HL-60 (cell line): ENCODE measurements at regions not wholly inside any gene's neighbourhood (a gene's known extent, or its start where the extent isn't known, plus 50 kb on each side); places are given as distances from the start of the nearest gene placed in this dataset.
"Not testable (repeated sequence)": the region's sequence is repeated elsewhere in the genome, so short reads cannot be mapped to it uniquely, and the experiment has no call there.

Experiments used
- DNase-seq, 2 experiments: peaks; one replicate each; pipeline ENCODE4 v3.0.0-alpha.2; 2010 to 2020; ENCODE audit warnings: low read depth in 1 of 2, low spot score in 1 of 2
- H3K27ac ChIP-seq: fragments of 250-450 bp; sonication (Bioruptor Pico); replicated peaks from 2 replicates; pipeline ENCODE4 v1.5.1; 2020; ENCODE audit warnings: mild to moderate bottlenecking, moderate library complexity
- H3K27me3 ChIP-seq: fragments of 250-450 bp; sonication (Bioruptor Pico); 2 replicates; pipeline ENCODE4 v1.5.1; 2021; ENCODE audit warnings: mild to moderate bottlenecking, moderate library complexity; ENCODE audit not compliant: insufficient read depth, poor library complexity, severe bottlenecking
- H3K4me3 ChIP-seq: replicated peaks from 2 replicates; pipeline ENCODE4 v1.5.1; 2011; ENCODE audit warnings: mild to moderate bottlenecking, control low read depth, low read length; ENCODE audit not compliant: insufficient read depth
- GABPA ChIP-seq: IDR thresholded peaks from 2 replicates; pipeline ENCODE4 v1.6.1; 2012; ENCODE audit warnings: low read depth
- POLR2AphosphoS5 ChIP-seq: IDR thresholded peaks from 2 replicates; pipeline ENCODE4 v1.6.1; 2012; ENCODE audit warnings: low read depth
- SPI1 ChIP-seq: IDR thresholded peaks from 2 replicates; pipeline ENCODE4 v1.6.1; 2012; ENCODE audit warnings: low read depth, mild to moderate bottlenecking, borderline replicate concordance
- TF ChIP-seq, protein P1 (sequence below): IDR thresholded peaks from 2 replicates; pipeline ENCODE4 v1.6.1; 2012; ENCODE audit warnings: low read depth; ENCODE audit not compliant: insufficient replicate concordance
- TF ChIP-seq, protein P2 (sequence below): IDR thresholded peaks from one replicate; pipeline ENCODE4 v1.5.1; 2011; ENCODE audit warnings: low read length, control low read depth, inconsistent platforms; ENCODE audit not compliant: insufficient read depth

DNA sequence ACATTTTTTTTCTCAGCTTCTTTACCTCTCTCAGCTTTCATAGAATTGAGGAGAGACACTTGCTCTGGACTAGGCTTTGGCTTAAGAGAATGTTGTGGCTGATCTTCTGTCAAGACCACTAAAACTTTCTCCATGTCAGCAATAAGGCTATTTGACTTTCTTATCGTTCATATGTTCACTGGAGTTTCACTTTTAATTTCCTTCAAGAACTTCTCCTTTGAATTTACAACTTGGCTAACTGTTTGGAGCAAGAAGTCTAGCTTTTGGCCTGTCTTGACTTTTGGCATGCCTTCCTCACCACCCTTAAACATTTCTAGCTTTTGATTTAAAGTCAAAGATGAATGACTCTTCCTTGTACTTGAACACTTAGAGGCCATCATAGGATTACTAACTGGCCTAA is 104.4 kb upstream of the SLC39A10 start:
- Histone ChIP-seq H3K4me3 (no peak overlapping the region), H3K27me3 (no peaks in the 10 kb centered on the region), H3K27ac (no peak overlapping the region)
- DNase-seq: no peak
- TF ChIP-seq SPI1: no peak
- TF ChIP-seq, protein P1, sequence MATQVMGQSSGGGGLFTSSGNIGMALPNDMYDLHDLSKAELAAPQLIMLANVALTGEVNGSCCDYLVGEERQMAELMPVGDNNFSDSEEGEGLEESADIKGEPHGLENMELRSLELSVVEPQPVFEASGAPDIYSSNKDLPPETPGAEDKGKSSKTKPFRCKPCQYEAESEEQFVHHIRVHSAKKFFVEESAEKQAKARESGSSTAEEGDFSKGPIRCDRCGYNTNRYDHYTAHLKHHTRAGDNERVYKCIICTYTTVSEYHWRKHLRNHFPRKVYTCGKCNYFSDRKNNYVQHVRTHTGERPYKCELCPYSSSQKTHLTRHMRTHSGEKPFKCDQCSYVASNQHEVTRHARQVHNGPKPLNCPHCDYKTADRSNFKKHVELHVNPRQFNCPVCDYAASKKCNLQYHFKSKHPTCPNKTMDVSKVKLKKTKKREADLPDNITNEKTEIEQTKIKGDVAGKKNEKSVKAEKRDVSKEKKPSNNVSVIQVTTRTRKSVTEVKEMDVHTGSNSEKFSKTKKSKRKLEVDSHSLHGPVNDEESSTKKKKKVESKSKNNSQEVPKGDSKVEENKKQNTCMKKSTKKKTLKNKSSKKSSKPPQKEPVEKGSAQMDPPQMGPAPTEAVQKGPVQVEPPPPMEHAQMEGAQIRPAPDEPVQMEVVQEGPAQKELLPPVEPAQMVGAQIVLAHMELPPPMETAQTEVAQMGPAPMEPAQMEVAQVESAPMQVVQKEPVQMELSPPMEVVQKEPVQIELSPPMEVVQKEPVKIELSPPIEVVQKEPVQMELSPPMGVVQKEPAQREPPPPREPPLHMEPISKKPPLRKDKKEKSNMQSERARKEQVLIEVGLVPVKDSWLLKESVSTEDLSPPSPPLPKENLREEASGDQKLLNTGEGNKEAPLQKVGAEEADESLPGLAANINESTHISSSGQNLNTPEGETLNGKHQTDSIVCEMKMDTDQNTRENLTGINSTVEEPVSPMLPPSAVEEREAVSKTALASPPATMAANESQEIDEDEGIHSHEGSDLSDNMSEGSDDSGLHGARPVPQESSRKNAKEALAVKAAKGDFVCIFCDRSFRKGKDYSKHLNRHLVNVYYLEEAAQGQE: no peak
- TF ChIP-seq, protein P2, sequence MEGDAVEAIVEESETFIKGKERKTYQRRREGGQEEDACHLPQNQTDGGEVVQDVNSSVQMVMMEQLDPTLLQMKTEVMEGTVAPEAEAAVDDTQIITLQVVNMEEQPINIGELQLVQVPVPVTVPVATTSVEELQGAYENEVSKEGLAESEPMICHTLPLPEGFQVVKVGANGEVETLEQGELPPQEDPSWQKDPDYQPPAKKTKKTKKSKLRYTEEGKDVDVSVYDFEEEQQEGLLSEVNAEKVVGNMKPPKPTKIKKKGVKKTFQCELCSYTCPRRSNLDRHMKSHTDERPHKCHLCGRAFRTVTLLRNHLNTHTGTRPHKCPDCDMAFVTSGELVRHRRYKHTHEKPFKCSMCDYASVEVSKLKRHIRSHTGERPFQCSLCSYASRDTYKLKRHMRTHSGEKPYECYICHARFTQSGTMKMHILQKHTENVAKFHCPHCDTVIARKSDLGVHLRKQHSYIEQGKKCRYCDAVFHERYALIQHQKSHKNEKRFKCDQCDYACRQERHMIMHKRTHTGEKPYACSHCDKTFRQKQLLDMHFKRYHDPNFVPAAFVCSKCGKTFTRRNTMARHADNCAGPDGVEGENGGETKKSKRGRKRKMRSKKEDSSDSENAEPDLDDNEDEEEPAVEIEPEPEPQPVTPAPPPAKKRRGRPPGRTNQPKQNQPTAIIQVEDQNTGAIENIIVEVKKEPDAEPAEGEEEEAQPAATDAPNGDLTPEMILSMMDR: no peak
- no peak for TF ChIP-seq POLR2AphosphoS5
- TF ChIP-seq GABPA: no peak

DNA sequence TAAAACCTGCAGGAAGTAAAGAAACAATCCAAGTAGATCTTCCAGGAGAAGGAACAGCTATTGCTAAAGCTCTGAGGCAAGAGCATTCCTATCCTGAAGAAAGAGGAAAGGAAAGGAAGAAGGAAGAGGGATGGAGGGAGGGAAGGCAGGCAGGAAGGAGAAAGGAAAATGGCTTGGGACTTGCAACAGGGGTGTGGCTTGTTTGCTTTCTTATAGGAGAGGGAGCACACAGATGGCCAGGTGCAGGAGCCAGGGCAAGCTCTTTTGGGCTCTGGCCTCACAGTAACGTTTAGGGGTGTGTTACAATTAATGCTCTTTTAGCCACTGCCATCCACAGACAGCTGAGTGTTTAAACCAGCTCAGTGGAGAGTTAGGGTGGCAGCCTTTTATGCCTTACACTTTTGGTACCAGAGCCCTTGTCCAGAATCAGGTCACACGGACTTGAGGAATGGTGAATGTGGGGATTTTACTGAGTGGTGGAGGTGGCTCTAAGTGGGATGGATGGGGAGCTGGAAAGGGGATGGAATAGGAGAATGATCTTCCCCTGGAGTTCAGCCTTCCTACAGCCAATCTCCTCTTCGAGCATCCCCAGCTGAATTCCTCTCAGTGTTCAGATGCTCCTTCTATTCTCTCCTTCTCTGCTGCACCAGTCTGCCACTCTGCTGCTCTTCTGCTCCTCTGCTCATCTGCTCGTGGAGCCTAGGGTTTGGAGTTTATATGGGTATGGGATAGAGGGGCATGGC is 108.7 kb upstream of the SLC39A10 start:
- no peak for DNase-seq
- Histone ChIP-seq H3K27me3 (no peaks in the 10 kb centered on the region), H3K27ac (no peak overlapping the region), H3K4me3 (no peak overlapping the region)
- TF ChIP-seq GABPA (no peak), POLR2AphosphoS5 (no peak), SPI1 (no peak)
- TF ChIP-seq, protein P1: no peak
- TF ChIP-seq, protein P2: no peak

DNA sequence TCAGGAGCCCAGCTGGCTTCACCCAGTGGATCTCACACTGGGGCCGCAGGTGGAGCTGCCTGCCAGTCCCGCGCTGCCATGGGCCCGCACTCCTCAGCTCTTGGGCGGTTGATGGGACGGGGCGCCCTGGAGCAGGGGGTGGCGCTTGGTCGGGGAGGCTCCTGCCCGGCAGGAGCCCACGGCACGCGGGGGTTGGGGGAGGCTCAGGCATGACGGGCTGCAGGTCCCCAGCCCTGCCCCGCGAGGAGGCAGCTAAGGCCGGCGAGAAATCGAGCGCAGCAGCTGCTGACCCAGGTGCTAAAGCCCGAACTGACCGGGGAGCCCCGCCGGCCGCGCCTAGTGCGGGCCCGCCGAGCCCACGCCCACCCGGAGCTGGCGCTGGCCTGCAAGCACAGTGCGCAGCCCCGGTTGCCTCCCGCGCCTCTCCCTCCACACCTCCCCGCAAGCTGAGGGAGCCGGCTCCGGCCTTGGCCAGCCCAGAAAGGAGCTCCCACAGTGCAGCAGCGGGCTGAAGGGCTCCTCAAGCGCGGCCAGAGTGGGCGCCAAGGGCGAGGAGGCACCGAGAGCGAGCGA is 109.7 kb upstream of the SLC39A10 start:
- DNase-seq, H3K4me3 ChIP-seq, H3K27ac ChIP-seq, H3K27me3 ChIP-seq: not testable (repeated sequence)

DNA sequence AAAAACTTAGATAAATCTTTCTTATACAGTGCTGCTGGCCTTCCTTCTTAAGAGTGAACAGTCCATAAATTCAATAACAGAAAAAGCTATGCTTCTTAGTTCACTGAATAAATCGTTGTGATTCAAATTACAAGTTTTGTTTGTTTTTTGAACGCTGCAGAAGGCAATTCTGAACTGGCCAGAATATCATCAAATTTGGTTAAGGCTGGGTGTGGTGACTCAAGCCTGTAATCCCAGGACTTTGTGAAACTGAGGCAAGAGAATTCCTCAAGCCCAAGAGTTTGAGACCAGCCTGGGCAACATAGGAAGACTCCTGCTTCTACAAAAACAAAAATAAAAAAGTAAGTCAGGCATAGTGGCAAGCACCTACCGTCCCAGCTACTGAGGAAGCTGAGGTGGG is 111.2 kb upstream of the SLC39A10 start:
- TF ChIP-seq POLR2AphosphoS5: no peak
- no peak for TF ChIP-seq GABPA
- TF ChIP-seq, protein P1: no peak
- TF ChIP-seq SPI1: no peak
- TF ChIP-seq, protein P2: no peak
- H3K27ac ChIP-seq: no peak overlapping the region
- no peak for DNase-seq
- H3K27me3 ChIP-seq: no peaks in the 10 kb centered on the region
- H3K4me3 ChIP-seq: no peak overlapping the region
